Lower lobe of right lung (tissue), 2 donors: ENCODE measurements at regions not wholly inside any gene's neighbourhood (a gene's known extent, or its start where the extent isn't known, plus 50 kb on each side); places are given as distances from the start of the nearest gene placed in this dataset.
"Not testable (repeated sequence)": the region's sequence is repeated elsewhere in the genome, so short reads cannot be mapped to it uniquely, and the experiment has no call there.

Experiments
- ATAC-seq, 2 donors: fragments of 200-7000 bp; cut with Tn5 transposase; one replicate each; pipeline ENCODE4 v1.9.1; 2020 to 2022; ENCODE audit warnings: mild to moderate bottlenecking in 2 of 2, moderate library complexity in 2 of 2
- DNase-seq: peaks from one replicate; pipeline ENCODE4 v3.0.0-alpha.2; 2020
- H3K27ac ChIP-seq: fragments of 200-600 bp; one replicate; pipeline ENCODE4 v1.8.0; 2022
- H3K27me3 ChIP-seq: fragments of 200-600 bp; one replicate; pipeline ENCODE4 v1.8.0; 2022; ENCODE audit warnings: low read depth
- H3K36me3 ChIP-seq: fragments of 200-600 bp; one replicate; pipeline ENCODE4 v1.8.0; 2022; ENCODE audit warnings: mild to moderate bottlenecking
- H3K4me1 ChIP-seq: fragments of 200-600 bp; one replicate; pipeline ENCODE4 v1.8.0; 2022
- H3K4me3 ChIP-seq: fragments of 200-600 bp; one replicate; pipeline ENCODE4 v1.8.0; 2022; ENCODE audit warnings: mild to moderate bottlenecking
- H3K9me3 ChIP-seq: fragments of 200-600 bp; one replicate; pipeline ENCODE4 v1.8.0; 2022
- CTCF ChIP-seq: fragments of 200-600 bp; IDR thresholded peaks from one replicate; pipeline ENCODE4 v1.8.0; 2022; ENCODE audit warnings: antibody characterized with exemption, mild to moderate bottlenecking
- intact Hi-C: fragments of 100-400 bp; cut with DNase I; formaldehyde crosslinking; loops from one replicate; pipeline ENCODE4 v1.11.0; 2022
- donor health status: DM: no; HTN: yes; CAD: no; lungs with severe emphysema.

GRCh38 chr2:42977270-42978174 is 185.1 kb upstream of the HAAO start:
- Histone ChIP-seq H3K27ac (no peak overlapping the region), H3K4me1 (peaks cover 14% of the 10 kb centered on the region), H3K27me3 (no peaks in the 10 kb centered on the region), H3K36me3 (no peaks in the 10 kb centered on the region), H3K4me3 (no peak overlapping the region), H3K9me3 (no peaks in the 10 kb centered on the region)
- DNase-seq = no peak
- ATAC-seq = no peak
- intact Hi-C loops = no loop called here
- no peak for TF ChIP-seq CTCF

- no peak overlapping the region for H3K4me3 ChIP-seq
- no peaks in the 10 kb centered on the region for H3K9me3 ChIP-seq
- no peaks in the 10 kb centered on the region for H3K36me3 ChIP-seq
- ATAC-seq (no peak), DNase-seq (no peak)
- TF ChIP-seq CTCF = no peak
- H3K4me1 ChIP-seq = peaks cover 14% of the 10 kb centered on the region
- intact Hi-C loops = no loop called here
- H3K27me3 ChIP-seq = no peaks in the 10 kb centered on the region
- no peak overlapping the region for H3K27ac ChIP-seq
Observed at GRCh38 chr2:42976351-42976750, 184.0 kb upstream of the HAAO start.

GRCh38 chr2:42974721-42975717 is 182.6 kb upstream of the HAAO start:
- intact Hi-C loops = no loop called here
- TF ChIP-seq CTCF = peak; percentile 89
- peak; percentile 80 for DNase-seq
- Histone ChIP-seq H3K4me3 (peak overlapping the region; percentile 43), H3K9me3 (no peaks in the 10 kb centered on the region), H3K36me3 (no peaks in the 10 kb centered on the region), H3K27me3 (no peaks in the 10 kb centered on the region), H3K27ac (peak overlapping the region; percentile 72), H3K4me1 (peaks cover 14% of the 10 kb centered on the region)
- ATAC-seq = peak; percentile 86 to 88

DNA sequence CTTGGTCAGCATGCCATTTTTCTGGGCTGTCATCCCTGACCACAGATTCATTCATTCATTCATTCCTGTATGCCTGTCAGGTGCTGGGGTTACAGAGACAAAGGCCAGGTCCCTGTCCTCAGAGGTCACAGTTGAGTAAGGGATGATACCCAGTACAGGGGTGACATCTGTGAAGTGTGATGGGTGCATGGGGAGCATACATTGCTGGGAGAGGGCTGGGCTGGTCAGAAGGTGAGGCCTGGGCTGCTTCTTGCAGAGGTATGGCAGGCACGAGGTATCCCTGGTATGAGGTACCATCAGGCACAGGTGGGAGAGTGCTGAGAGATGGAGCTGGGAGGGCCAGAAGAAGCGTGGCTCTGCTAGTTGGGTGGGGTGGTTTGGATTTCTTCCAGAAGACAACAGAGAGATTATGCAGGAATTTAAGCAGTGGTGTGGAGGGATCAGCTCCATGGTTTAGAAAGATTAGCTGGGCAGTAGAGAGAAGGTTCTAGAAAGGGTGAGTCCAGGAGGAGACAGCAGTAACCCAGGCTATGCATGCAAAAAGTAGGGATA is 181.9 kb upstream of the HAAO start:
- DNase-seq (no peak), ATAC-seq (no peak)
- no peaks in the 10 kb centered on the region for H3K9me3 ChIP-seq
- H3K27ac ChIP-seq = peak overlapping the region; percentile 72
- intact Hi-C loops = no loop called here
- no peaks in the 10 kb centered on the region for H3K27me3 ChIP-seq
- H3K4me1 ChIP-seq = peaks cover 14% of the 10 kb centered on the region
- no peaks in the 10 kb centered on the region for H3K36me3 ChIP-seq
- no peak overlapping the region for H3K4me3 ChIP-seq
- no peak for TF ChIP-seq CTCF

DNA sequence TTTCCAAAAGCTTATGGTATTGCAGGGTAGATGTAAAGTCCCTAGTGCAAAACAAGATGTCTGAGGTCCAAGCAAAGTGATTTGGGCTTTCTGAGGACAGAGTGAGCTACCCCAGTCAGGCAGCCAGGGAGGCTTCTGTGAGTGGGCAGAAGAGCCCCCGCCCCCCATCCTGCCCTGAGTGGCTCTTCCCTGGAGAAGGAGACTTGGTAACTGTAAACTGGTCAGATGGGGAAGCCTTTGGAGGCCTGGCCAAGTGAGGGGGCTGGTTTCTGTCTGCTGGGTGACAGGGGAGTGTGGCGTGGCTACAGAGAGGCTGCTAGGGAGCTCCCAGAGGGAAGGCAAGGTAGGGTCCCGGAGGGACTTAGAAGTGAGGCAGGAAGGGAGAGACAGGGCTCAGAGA is 181.3 kb upstream of the HAAO start:
- Histone ChIP-seq H3K4me1 (peaks cover 14% of the 10 kb centered on the region), H3K27me3 (no peaks in the 10 kb centered on the region), H3K36me3 (no peaks in the 10 kb centered on the region), H3K4me3 (no peak overlapping the region), H3K27ac (no peak overlapping the region), H3K9me3 (no peaks in the 10 kb centered on the region)
- TF ChIP-seq CTCF = no peak
- intact Hi-C loops = no loop called here
- DNase-seq (no peak), ATAC-seq (no peak)

GRCh38 chr2:42972933-42973516 is 180.6 kb upstream of the HAAO start:
- H3K36me3 ChIP-seq, intact Hi-C loops, ATAC-seq, DNase-seq, H3K9me3 ChIP-seq, H3K27ac ChIP-seq, H3K27me3 ChIP-seq, H3K4me3 ChIP-seq: not testable (repeated sequence)
- peaks cover 14% of the 10 kb centered on the region for H3K4me1 ChIP-seq
